Kasumi-1 (cell line): ENCODE measurements at regions not wholly inside any gene's neighbourhood (a gene's known extent, or its start where the extent isn't known, plus 50 kb on each side); places are given as distances from the start of the nearest gene placed in this dataset.
A peak's percentile ranks its signal among the peaks of the same experiment; 100 is the strongest.

ENCODE experiments used
- DNase-seq, 2 experiments: peaks; one replicate each; lab custom pipeline; 2025; lab: John Stamatoyannopoulos, UW

DNA sequence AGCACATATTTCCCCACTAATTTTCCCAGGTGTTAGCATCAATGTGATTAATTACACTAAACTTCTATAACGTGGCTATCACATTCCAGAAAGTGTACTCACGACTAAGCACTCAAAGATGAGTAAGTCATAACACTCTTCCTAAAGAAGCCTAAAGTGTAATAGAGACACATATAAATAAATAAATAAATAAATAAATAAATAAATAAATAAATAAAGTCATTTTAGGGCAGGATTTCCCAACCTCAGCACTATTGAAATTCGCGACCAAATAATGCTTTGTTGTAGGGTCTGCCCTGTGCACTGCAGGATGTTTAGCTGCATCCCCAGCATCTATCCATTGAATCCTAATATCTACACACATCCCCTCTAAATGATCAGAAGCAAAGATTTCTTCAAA lies 390.9 kb downstream of the CDH7 start:
- no peak for DNase-seq

DNA sequence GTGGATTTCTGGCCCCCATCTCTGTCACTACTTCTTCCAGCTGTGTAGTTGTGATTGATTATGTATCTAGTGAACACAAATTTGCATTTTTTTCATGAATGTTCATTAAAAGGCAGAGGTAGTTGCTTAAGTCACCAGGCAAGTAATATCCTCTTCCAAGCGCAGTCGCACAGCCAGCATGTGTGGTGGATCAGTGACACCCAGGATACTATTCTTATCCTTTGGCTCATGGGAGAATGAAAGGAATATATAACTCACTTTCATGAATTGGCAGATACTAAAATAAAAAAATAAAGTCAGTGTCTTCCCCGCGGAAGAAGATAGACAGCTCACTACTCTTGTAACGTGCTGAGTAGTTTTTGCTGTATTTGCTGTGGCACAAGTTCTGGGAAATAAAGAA lies 387.8 kb downstream of the CDH7 start:
- no peak for DNase-seq

DNA sequence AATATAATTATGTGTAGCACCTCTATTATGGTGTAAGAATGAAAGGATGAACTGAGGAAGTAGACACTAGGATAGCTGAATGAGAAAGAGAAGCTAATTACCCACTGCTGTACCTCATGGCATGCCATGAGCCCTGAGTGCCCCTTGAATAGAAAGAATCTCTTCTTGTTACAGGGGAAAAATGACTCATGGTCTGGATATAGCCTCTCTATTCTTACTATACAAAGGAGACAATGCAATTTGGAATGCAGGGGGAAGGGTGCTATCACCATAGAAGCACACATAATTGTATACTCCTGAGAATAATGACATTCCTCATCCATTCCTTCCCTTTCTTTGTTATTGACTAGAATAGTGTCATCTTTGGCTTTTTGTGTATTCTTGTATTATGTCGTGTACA lies 385.2 kb downstream of the CDH7 start:
- no peak for DNase-seq

DNA sequence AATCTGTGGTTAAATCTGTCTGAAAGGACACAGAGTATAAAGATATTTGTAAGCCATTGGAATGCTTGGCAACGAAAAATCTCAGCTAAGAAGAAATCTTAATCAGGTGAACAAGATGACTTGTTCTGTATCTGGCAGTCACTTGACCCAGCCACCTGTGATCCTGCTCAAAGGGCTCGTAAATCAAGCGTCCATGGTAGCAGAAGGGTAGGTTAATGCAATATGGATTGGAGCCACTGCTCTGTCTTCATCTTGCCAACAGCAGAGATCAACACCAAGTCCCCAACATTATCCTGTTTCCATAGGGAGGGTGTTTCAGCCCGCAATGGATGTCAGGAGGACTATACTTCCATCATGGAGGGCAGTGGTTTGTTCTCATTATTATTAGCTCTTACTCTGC lies 378.4 kb downstream of the CDH7 start:
- no peak for DNase-seq

DNA sequence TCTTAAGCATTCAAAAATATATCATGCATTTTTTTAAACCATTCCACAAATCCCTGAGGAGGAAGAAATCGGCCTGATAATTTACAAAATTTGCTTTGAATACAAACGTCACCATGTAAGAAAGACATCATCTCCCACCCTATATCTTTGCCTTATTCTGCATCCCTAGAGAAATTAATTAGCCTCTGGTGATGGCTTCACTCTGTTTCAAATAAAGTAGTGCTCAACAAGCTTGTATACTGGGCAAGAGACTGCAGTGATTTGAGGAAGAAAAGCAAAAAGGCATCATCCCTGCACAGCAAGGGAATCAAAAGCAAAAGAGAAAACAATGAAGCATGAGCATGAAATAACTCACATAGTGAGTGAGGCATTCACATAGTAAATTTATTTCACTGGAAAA lies 375.5 kb downstream of the CDH7 start:
- no peak for DNase-seq

DNA sequence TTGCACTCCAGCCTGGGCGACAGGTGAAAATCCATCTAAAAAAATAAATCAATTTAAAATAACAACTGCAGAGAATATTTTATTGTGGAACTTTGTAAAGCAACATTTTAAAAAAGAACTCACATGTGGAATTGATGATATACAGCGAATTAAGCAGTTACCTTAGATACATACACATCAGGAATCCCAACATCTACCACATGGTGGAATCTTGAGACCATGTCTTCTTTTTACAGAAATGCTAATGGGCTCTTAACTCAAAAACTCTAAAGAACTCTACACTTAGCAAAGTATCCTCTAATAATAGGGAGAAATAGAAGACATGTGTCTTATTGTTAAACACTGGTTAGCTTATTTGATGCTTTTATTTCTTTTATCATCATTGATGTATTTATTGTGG lies 373.6 kb downstream of the CDH7 start:
- peak; percentile 14 to 45 for DNase-seq

DNA sequence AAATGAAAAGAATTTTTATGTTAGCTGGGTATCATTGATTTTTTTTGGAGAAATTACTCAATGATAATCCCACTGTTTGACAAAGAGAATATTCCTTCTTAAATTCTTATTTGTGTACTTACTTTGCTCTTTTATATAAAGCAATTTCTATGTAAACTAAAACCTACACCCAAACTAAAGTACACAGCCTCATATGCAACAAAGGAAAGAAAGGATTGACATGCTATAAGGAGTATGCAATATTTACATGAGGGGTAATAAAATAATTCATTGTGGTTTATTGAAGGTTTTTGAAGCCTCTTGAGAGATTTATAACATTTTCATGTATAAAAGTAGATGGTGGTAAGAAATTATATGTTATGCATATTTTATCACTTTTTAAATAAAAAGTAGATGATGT lies 368.5 kb downstream of the CDH7 start:
- no peak for DNase-seq

DNA sequence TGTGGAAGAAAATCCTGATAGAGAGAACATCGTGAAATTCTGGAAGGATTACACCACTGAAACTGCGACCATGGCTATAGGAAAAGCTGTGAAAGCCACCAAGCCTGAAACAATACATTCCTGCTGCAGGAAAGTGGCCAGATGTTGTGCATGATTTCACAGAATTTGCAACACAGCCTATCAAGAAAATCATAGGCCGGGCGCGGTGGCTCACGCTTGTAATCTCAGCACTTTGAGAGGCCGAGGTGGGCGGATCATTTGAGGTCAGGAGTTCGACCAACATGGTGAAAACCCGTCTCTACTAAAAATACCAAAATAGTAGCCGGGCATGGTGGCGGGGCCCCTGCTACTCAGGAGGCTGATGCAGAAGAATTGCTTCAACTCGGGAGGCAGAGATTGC lies 360.2 kb downstream of the CDH7 start:
- no peak for DNase-seq

DNA sequence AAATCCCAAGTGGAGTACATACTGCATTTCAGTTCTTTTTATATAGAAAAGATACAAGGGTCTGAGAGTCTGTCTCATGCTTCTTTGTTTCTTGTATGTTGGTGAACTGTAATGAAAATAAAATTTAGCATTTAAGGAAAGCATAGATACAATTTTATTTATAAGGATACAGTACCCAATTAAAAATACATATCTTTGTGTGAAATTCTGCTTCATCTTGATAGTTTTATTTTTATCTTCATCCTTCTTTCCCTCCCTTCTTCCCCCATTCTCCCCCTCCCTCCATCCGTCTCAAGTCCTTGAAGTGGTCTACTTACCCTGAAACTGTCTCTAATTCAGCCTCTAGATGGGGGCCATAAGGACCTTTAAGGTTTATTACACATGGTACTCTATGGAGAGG lies 359.8 kb downstream of the CDH7 start:
- no peak for DNase-seq

DNA sequence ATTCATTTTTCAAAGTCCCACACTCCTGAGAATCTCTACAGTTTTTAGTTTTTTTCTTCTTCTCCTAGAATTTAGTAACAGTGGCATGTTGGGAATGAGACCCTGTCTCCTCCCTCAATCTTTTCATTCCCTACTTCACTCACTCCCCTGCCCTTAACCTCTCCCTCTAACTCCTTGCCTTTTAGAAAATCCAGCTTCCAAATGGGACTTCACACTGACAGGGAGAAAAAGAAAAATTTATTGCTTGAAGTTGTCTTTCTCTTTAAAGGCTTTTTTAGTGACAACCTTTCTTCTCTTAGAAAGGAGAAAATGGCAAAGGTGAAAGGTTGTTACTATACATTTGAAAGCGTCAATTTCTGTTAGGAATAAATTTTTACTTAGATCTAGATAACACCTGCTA lies 359.2 kb downstream of the CDH7 start:
- no peak for DNase-seq

DNA sequence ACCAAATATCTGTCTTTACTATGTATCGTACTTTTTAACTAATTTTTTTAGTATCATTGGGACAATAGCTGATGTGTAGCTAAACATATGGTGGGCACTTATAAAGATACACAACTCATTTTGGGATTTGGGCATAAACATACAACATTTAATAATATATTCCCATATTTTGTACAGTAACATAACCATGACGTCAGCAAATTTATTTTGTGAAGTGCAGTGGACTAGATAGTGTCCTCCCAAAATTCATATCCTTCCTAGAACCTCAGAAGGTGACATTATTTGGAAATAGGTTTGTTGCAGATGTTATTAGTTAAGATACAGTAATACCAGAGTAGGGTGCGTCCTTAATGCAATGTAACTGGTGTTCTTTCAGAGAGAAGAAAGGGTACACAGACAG lies 356.7 kb downstream of the CDH7 start:
- DNase-seq = no peak

DNA sequence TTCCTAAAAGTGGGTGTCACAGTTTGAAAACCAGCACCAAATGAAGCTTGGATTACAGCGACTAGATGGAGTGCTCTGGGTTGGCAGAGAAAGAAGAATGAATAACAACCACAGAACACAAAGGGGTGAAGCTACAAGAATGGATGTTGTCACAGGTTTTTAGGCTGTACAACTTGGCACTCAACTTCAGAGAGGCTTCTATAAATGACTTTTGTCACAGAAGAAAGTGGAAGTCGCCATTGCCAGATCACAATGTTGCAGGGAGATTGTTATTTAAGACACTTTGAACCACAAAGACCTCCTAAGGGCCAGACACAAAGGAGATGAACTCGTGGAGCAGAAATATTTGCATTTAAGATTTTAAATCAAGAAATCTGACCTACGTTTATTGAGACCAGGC lies 354.2 kb downstream of the CDH7 start:
- no peak for DNase-seq

DNA sequence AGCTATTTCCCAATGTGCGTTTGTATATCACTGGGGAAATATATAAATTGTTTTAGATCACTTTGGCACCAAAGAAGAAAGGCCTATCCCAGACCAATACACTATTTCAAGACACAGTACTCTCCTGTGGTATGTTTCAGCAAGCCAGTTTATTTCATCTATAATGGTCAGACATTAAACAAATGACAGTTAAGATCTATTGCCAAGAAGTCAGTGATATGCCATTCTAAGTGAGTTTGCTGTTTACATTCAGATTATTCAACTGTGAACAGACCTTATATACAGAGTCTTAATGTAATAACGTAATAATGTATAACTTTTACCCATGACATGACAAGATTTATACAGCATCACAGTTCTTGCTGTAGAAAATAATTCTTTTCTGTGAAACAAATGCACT lies 352.7 kb downstream of the CDH7 start:
- no peak for DNase-seq

DNA sequence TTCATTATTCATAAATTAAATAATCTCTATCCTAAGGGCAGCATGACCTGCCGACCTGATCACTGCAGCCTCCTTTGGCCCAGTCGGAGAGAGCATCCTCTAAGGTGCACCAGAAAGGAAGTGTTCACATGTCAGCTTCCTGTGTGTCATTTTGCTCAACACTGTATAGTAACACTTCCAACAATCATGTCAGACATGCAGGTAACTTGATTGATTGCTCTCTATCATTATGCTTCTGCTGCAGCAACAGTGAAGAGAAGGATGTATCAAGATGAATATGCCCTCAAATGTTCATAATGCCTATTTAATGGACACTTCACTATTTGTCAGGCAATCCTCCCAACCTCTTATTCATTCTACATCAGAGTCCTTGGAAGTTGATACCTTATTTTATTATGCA lies 332.3 kb downstream of the CDH7 start:
- DNase-seq = no peak

DNA sequence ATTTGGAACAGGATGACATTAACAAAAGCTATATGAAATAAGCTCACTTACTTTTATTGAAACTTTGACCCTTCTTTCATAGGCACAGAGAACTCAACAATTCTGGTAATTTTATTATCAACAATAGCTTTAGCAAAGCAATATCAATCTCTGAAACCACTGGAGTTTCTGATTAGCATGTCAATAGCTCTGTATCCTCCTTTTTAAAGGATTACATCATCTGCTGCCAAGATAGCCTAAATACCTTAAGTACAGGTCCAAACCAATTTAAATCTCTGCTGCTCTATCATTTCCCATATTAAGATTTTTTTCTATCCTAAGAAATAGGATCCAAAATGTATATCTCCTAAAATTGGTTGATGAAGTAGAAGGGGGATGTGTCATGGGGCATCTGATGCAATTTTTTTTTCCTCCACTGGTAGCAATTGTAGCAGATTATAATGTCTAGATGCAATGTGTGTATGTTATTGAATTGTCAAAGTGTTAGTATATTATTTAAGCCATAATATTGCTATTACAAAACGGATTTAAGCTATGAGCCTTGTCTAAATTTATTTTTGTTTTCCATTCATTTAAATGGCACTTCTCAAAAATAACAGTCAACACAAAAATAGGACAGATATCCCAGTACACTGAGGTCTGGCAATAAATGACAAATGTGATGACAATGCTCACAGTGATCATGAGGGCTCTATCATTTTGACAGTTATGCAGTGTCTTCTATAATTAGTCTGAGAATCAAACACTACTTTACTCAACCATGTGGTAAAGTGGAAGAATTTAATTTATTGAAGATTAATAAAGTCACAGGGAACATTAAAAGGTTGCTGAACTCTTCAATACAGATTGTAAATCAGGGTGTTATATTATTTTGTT lies 328.4 kb downstream of the CDH7 start:
- DNase-seq = no peak

DNA sequence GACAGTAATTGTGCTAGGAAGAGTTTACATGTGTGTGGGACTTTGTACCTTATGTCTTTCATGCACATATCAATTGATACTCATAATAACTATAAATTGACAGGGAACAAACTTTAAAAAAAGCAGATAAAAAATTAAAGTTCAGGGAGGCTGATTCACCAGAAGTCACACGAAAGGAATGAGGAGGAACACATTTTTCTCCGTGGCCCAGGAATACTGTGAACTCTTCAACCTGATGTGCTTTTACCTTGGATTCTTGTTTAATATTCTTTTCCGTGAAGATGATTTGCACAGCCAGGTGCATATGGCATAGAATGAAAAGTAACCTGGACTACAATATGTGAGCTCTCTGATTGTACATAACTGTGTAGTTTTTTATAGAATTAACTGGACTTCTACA lies 326.3 kb downstream of the CDH7 start:
- no peak for DNase-seq

DNA sequence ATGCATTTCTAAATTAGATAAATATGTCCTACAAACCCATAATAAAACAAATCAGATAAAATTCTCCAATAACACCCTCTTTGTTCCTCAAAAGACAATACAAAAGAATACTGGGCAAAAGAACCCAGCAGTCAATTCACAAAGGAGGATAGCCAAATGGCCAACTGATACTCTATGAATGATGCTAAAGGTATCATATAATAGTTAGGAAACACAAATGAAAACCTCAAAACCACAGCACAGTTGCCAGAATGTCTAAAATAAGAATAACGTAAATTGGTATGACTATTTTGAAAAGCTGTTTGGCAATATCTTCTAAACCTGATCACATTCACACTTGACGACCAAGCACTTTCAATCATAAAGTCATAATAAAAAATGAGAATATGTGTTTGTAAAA lies 315.4 kb downstream of the CDH7 start:
- no peak for DNase-seq

DNA sequence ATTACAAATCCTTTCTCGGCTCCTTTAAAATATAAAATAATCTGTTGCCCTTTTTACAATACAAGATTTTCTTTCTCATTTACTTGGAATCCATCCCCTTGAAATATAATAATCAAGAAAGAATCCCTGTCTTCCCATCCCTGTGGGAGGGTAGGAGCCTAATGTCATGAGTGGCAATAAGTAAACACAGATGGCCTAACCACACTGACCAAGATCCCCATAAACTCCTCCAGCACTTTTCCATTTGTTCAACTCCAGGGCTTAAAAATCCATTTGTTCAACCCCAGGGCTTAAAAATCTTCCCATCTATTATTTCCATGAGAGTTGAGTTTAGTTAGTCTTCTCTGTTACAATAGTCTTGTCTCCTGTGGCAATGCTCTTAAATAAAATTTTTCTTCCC lies 297.6 kb downstream of the CDH7 start:
- DNase-seq = no peak

DNA sequence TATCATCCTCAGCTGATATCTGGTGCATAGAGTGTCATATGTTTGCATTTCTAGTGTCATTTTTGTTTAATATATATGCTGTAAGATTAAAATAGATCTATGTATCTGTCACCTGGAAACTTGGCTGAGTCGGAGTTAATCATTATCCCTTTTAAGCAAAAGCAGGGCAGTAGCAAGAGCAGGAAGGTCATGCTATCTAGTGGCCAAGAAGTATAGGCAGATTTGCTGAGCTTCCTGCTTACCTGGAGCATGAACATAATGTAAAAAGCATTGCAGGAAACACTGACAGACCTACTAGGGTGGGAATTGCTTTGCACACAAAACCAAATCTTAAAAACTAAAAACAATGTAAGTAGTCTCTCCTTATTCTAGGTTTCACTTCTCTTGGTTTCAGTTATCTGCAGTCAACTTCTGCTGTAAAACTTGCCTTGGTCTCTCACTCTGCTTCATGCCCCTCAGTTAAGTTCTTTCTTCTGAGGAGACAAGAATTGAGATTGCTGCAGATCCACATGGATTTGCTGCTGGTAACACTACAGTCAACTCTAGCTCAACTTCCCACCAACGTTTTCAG lies 295.3 kb downstream of the CDH7 start:
- no peak for DNase-seq

DNA sequence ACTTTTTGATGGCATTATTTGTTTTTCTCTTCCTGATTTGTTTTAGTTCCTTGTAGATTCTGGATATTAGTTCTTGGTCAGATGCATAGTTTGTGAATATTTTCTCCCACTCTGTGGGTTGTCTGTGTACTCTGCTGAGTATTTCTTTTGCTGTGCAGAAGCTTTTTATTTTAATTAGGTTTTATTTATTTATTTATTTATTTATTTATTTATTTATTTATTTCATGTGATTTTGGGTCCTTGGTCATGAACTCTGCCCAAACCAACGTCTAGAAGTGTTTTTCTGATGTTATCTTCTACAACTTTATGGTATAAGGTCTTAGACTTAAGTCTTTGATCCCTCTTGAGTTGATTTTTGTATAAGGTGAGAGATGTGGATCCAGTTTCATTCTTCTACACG lies 292.2 kb downstream of the CDH7 start:
- DNase-seq = no peak

DNA sequence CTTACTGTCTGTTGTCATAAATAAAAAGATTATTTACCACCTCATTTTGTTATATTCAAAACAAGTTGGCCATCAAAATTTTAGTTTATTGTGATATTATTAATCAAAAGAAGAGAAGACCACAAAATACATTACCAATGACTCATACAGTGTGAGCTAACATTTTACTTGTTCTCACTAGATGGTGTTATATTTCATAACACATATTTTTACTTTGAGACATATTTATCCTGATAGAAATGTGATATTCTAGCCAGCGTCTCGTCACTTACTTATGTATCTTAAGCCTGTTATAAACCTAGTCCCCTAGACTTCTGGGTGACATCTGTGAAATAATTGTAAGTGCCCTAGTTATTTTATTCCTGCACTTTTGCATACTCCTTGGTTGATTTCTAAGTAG lies 263.2 kb downstream of the CDH7 start:
- DNase-seq = no peak

DNA sequence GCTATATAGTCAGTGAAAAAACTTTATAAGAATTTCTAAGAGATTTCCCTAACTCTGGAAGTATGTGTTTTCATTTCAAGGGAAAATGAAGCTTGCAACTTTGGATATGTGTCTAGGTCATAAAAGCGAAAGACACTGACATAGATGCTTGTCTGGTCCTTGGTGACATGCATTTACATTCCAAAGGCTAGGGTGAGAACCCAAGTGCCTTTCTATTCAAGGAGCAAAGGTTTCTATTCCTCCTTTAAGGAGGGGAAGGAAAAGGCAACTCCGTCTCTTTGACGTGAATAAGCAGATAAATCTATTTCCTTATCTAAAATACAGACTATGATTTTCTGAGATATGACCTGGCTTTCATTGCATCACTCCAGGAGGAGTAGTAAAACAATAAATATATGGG lies 261.1 kb downstream of the CDH7 start:
- DNase-seq = no peak

DNA sequence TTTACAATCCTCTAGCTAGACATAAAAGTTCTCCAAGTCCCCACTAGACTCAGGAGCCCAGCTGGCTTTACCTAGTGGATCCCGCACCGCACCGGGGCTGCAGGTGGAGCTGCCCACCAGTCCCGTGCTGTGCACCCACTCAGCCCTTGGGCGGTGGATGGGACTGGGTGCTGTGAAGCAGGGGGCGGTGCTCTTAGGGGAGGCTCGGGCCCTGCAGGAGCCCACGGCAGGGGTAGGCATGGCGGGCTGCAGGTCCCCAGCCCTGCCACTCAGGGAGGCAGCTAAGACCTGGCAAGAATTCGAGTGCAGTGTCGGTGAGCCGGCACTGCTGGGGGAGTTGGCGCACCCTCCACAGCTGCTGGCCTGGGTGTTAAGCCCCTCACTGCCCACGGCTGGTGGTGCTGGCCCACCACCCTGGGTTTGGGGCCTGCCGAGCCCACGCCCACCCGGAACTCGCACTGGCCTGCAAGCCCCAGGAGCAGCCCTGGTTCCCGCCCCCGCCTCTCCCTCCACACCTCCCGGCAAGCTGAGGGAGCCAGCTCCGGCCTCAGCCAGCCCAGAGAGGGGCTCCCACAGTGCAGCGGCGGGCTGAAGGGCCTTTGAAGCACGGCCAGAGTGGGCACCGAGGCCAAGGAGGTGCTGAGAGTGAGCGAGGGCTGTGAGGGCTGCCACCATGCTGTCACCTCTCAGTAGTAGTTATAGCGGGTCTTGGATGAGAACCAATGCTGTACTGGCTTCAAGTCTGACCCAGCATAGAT lies 255.2 kb downstream of the CDH7 start:
- DNase-seq = no peak
